ENCODE measurements at regions not wholly inside any gene's neighbourhood (a gene's known extent, or its start where the extent isn't known, plus 50 kb on each side); places are given as distances from the start of the nearest gene placed in this dataset.

GRCh38 chr2:215808996-215809395 lies 204.4 kb downstream of the MREG start:
- TF ChIP-seq MAFK (IDR thresholded peaks at IDR 0.05; ENCODE audit: low read length) (no peak), FOXA1 (IDR thresholded peaks at IDR 0.05; ENCODE audit: borderline replicate concordance) (no peak), ZFP36 (IDR thresholded peaks at IDR 0.05; ENCODE audit: low read depth, low read length, partially characterized antibody) (no peak), RNF2 (IDR thresholded peaks at IDR 0.05) (no peak), ZBTB1 (CRISPR knock-in tag; IDR thresholded peaks at IDR 0.05; ENCODE audit: borderline replicate concordance, low read depth) (no peak), MAX (CRISPR knock-in tag; IDR thresholded peaks at IDR 0.05) (no peak)
